ENCODE measurements at regions not wholly inside any gene's neighbourhood (a gene's known extent, or its start where the extent isn't known, plus 50 kb on each side); places are given as distances from the start of the nearest gene placed in this dataset.
"Not testable (repeated sequence)": the region's sequence is repeated elsewhere in the genome, so short reads cannot be mapped to it uniquely, and the experiment has no call there.

DNA sequence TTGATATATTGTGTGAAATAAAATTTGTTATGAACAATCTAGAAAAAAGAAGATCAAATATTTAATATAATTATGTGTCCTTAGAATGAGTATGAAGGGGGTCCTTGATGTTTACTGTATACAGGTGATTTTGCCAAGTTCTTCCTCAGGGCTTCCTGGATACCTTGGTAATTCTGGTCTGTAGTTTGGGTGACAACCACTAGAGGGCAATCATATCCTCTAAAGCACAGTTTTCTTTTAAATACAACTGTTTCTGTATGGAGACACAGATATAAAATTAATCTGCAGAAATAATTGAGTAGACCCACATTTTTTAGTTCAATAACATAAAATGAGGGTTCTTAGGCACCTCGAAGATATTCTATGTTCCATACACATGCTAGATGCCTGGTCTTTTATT, 157.7 kb downstream of the SPANXN1 start:
- TF ChIP-seq EZH2phosphoT487 (IDR thresholded peaks at IDR 0.05; ENCODE audit: borderline replicate concordance) (no peak), CTCF (conservative IDR thresholded peaks at IDR 0.05; ENCODE audit: low read length) (peak; percentile 57)
- no peak overlapping the region for H3K4me2 ChIP-seq (ENCODE audit: low read depth, low read length, poor library complexity, severe bottlenecking)
- H3K4me1 ChIP-seq (ENCODE audit: insufficient read depth, low read length, poor library complexity, severe bottlenecking), result no peaks in the 10 kb centered on the region
- no peaks in the 10 kb centered on the region for H3F3A ChIP-seq (ENCODE audit: low read depth)
- H3K27me3 ChIP-seq (ENCODE audit: insufficient read depth, low read length, poor library complexity, severe bottlenecking), result no peaks in the 10 kb centered on the region
- no peaks in the 10 kb centered on the region for H4K20me1 ChIP-seq (ENCODE audit: insufficient read depth, low read length, poor library complexity, severe bottlenecking)
- no peak overlapping the region for H2AFZ ChIP-seq (ENCODE audit: low read length)
- no peaks in the 10 kb centered on the region for H3K9me3 ChIP-seq (ENCODE audit: insufficient read depth, low read depth, low read length)
- H3K9me2 ChIP-seq (replicated peaks; ENCODE audit: low read depth, low read length), result no peaks in the 10 kb centered on the region
- no peaks in the 10 kb centered on the region for H3K36me3 ChIP-seq (ENCODE audit: insufficient read depth, low read length)
- no peaks in the 10 kb centered on the region for H3K79me2 ChIP-seq (ENCODE audit: insufficient read depth, low read length)
- no peak overlapping the region for H3K4me3 ChIP-seq (ENCODE audit: low read length, poor library complexity, severe bottlenecking)
- no peak overlapping the region for H3K9ac ChIP-seq (ENCODE audit: low read depth, low read length, poor library complexity, severe bottlenecking)

DNA sequence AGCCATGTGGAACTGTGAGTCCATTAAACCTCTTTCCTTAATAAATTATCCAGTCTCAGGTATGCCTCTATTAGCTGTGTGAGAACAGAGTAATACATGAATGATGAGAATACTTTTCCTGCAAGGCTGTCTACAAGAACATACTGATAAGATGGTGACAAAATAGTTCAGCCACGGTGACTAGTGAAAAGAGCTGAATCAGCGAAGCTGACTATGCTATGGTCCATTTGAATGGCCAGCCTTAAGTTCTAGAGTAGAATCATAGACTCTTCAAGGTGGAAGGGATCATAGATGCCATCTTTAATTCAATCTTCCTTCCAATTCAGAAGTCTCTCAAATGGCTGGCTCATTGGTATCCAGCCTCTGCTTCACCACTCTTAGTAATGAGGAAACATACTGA, 163.3 kb downstream of the SPANXN1 start:
- Histone ChIP-seq H3K9me3 (ENCODE audit: insufficient read depth, low read depth, low read length) (no peaks in the 10 kb centered on the region), H3K9ac (ENCODE audit: low read depth, low read length, poor library complexity, severe bottlenecking) (no peak overlapping the region), H3K79me2 (ENCODE audit: insufficient read depth, low read length) (no peaks in the 10 kb centered on the region), H3K4me2 (ENCODE audit: low read depth, low read length, poor library complexity, severe bottlenecking) (no peak overlapping the region), H2AFZ (ENCODE audit: low read length) (no peak overlapping the region), H3K27me3 (ENCODE audit: insufficient read depth, low read length, poor library complexity, severe bottlenecking) (no peaks in the 10 kb centered on the region), H3K36me3 (ENCODE audit: insufficient read depth, low read length) (no peaks in the 10 kb centered on the region), H3K4me3 (ENCODE audit: low read length, poor library complexity, severe bottlenecking) (no peak overlapping the region), H3F3A (ENCODE audit: low read depth) (no peaks in the 10 kb centered on the region), H3K4me1 (ENCODE audit: insufficient read depth, low read length, poor library complexity, severe bottlenecking) (no peaks in the 10 kb centered on the region), H3K9me2 (replicated peaks; ENCODE audit: low read depth, low read length) (no peaks in the 10 kb centered on the region), H4K20me1 (ENCODE audit: insufficient read depth, low read length, poor library complexity, severe bottlenecking) (no peaks in the 10 kb centered on the region)
- TF ChIP-seq CTCF (conservative IDR thresholded peaks at IDR 0.05; ENCODE audit: low read length) (no peak), EZH2phosphoT487 (IDR thresholded peaks at IDR 0.05; ENCODE audit: borderline replicate concordance) (no peak)

GRCh38 chrX:145436211-145436610, 188.9 kb downstream of the SPANXN1 start:
- not testable (repeated sequence) for H3K4me1 ChIP-seq (ENCODE audit: insufficient read depth, low read length, poor library complexity, severe bottlenecking); H3K79me2 ChIP-seq (ENCODE audit: insufficient read depth, low read length); H2AFZ ChIP-seq (ENCODE audit: low read length); H3K9me3 ChIP-seq (ENCODE audit: insufficient read depth, low read depth, low read length); H4K20me1 ChIP-seq (ENCODE audit: insufficient read depth, low read length, poor library complexity, severe bottlenecking); H3K9ac ChIP-seq (ENCODE audit: low read depth, low read length, poor library complexity, severe bottlenecking); H3K4me3 ChIP-seq (ENCODE audit: low read length, poor library complexity, severe bottlenecking); H3F3A ChIP-seq (ENCODE audit: low read depth); H3K36me3 ChIP-seq (ENCODE audit: insufficient read depth, low read length); H3K27me3 ChIP-seq (ENCODE audit: insufficient read depth, low read length, poor library complexity, severe bottlenecking); H3K4me2 ChIP-seq (ENCODE audit: low read depth, low read length, poor library complexity, severe bottlenecking); H3K9me2 ChIP-seq (replicated peaks; ENCODE audit: low read depth, low read length)

DNA sequence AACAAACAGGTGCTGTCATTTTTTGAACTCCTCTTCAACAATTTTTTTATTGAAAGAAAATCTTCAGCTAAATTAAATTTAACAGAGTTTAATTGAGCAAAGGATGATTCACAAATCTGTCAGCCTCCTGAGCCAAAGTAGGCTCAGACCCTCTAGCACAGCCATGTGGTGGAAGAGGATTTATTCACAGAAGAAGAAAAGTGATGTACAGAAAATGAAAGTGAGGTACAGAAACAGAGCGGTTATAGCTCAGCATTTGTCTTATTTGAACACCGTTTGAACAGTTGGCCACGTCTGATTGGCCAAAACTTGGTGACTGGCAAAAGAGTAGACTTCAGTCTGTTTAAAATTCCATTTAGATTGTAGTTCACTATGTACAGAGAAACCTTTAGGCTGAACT, 217.3 kb downstream of the SPANXN1 start:
- Histone ChIP-seq H3K9me2 (replicated peaks; ENCODE audit: low read depth, low read length) (no peaks in the 10 kb centered on the region), H3K4me3 (ENCODE audit: low read length, poor library complexity, severe bottlenecking) (no peak overlapping the region), H2AFZ (ENCODE audit: low read length) (no peak overlapping the region), H3K4me1 (ENCODE audit: insufficient read depth, low read length, poor library complexity, severe bottlenecking) (no peaks in the 10 kb centered on the region), H4K20me1 (ENCODE audit: insufficient read depth, low read length, poor library complexity, severe bottlenecking) (no peaks in the 10 kb centered on the region), H3K9me3 (ENCODE audit: insufficient read depth, low read depth, low read length) (no peaks in the 10 kb centered on the region), H3F3A (ENCODE audit: low read depth) (no peaks in the 10 kb centered on the region), H3K27me3 (ENCODE audit: insufficient read depth, low read length, poor library complexity, severe bottlenecking) (no peaks in the 10 kb centered on the region), H3K4me2 (ENCODE audit: low read depth, low read length, poor library complexity, severe bottlenecking) (no peak overlapping the region), H3K9ac (ENCODE audit: low read depth, low read length, poor library complexity, severe bottlenecking) (no peak overlapping the region), H3K36me3 (ENCODE audit: insufficient read depth, low read length) (no peaks in the 10 kb centered on the region), H3K79me2 (ENCODE audit: insufficient read depth, low read length) (no peaks in the 10 kb centered on the region)
- TF ChIP-seq CTCF (conservative IDR thresholded peaks at IDR 0.05; ENCODE audit: low read length) (no peak), EZH2phosphoT487 (IDR thresholded peaks at IDR 0.05; ENCODE audit: borderline replicate concordance) (no peak)
